ENCODE measurements at regions not wholly inside any gene's neighbourhood (a gene's known extent, or its start where the extent isn't known, plus 50 kb on each side); places are given as distances from the start of the nearest gene placed in this dataset.
A peak's percentile ranks its signal among the peaks of the same experiment; 100 is the strongest.

GRCh38 chr1:191929383-191929782 lies 228.9 kb upstream of the RGS18 start:
- Histone ChIP-seq H3K4me1 (ENCODE audit: control insufficient read depth, extremely low read depth, insufficient read depth, low read length) (no peaks in the 10 kb centered on the region), H3K27me3 (ENCODE audit: control insufficient read depth, insufficient read depth, low read length) (no peaks in the 10 kb centered on the region), H3K36me3 (ENCODE audit: control insufficient read depth, insufficient read depth, low read length) (no peaks in the 10 kb centered on the region), H2AFZ (ENCODE audit: low read length) (no peak overlapping the region), H3K79me2 (ENCODE audit: control insufficient read depth, insufficient read depth, low read length) (no peaks in the 10 kb centered on the region), H3K4me3 (replicated peaks in 1 of 4; ENCODE audit: control extremely low read depth in 1 of 4, insufficient read depth in 1 of 4, low read depth in 3 of 4, low read length in 4 of 4) (no peak overlapping the region), H4K20me1 (ENCODE audit: control insufficient read depth, extremely low read depth, insufficient read depth, low read length) (no peaks in the 10 kb centered on the region), H3K4me2 (ENCODE audit: extremely low read depth, insufficient read depth, low read length) (no peak overlapping the region), H3K27ac (ENCODE audit: insufficient read depth, low read length) (no peak overlapping the region), H3K9ac (ENCODE audit: insufficient read depth, low read length) (no peak overlapping the region), H3K9me3 (ENCODE audit: control insufficient read depth, insufficient read depth, low read depth, low read length) (no peaks in the 10 kb centered on the region)
- no peak for TF ChIP-seq EZH2 (IDR thresholded peaks at IDR 0.05; ENCODE audit: low read length, missing control alignments)
- TF ChIP-seq CTCF (conservative IDR thresholded peaks at IDR 0.05 in 1 of 2, IDR thresholded peaks at IDR 0.05 in 1 of 2; ENCODE audit: low read depth in 1 of 2, low read length in 2 of 2) = no peak
- DNase-seq (ENCODE audit: low read depth in 2 of 2) = no peak

- H3K9ac ChIP-seq (ENCODE audit: insufficient read depth, low read length) = no peak overlapping the region
These were observed 214.6 kb upstream of the RGS18 start for GRCh38 chr1:191943684-191944083.

GRCh38 chr1:191953526-191953925 lies 204.7 kb upstream of the RGS18 start:
- Histone ChIP-seq H3K27me3 (ENCODE audit: control insufficient read depth, insufficient read depth, low read length) (no peaks in the 10 kb centered on the region), H3K9ac (ENCODE audit: insufficient read depth, low read length) (no peak overlapping the region), H3K27ac (ENCODE audit: insufficient read depth, low read length) (no peak overlapping the region), H3K36me3 (ENCODE audit: control insufficient read depth, insufficient read depth, low read length) (no peaks in the 10 kb centered on the region), H3K4me2 (ENCODE audit: extremely low read depth, insufficient read depth, low read length) (no peak overlapping the region), H3K4me1 (ENCODE audit: control insufficient read depth, extremely low read depth, insufficient read depth, low read length) (no peaks in the 10 kb centered on the region), H2AFZ (ENCODE audit: low read length) (no peak overlapping the region), H3K79me2 (ENCODE audit: control insufficient read depth, insufficient read depth, low read length) (no peaks in the 10 kb centered on the region), H3K4me3 (replicated peaks in 1 of 4; ENCODE audit: control extremely low read depth in 1 of 4, insufficient read depth in 1 of 4, low read depth in 3 of 4, low read length in 4 of 4) (no peak overlapping the region), H4K20me1 (ENCODE audit: control insufficient read depth, extremely low read depth, insufficient read depth, low read length) (no peaks in the 10 kb centered on the region), H3K9me3 (ENCODE audit: control insufficient read depth, insufficient read depth, low read depth, low read length) (no peaks in the 10 kb centered on the region)
- DNase-seq (ENCODE audit: low read depth in 2 of 2) = peak in 1 of 2 donors; percentile 47
- no peak for TF ChIP-seq EZH2 (IDR thresholded peaks at IDR 0.05; ENCODE audit: low read length, missing control alignments)
- TF ChIP-seq CTCF (conservative IDR thresholded peaks at IDR 0.05 in 1 of 2, IDR thresholded peaks at IDR 0.05 in 1 of 2; ENCODE audit: low read depth in 1 of 2, low read length in 2 of 2) = no peak

More at GRCh38 chr1:191943684-191944083, 214.6 kb upstream of the RGS18 start:
- no peaks in the 10 kb centered on the region for H3K27me3 ChIP-seq (ENCODE audit: control insufficient read depth, insufficient read depth, low read length)
- TF ChIP-seq EZH2 (IDR thresholded peaks at IDR 0.05; ENCODE audit: low read length, missing control alignments) = no peak
- no peak for TF ChIP-seq CTCF (conservative IDR thresholded peaks at IDR 0.05 in 1 of 2, IDR thresholded peaks at IDR 0.05 in 1 of 2; ENCODE audit: low read depth in 1 of 2, low read length in 2 of 2)
- H2AFZ ChIP-seq (ENCODE audit: low read length) = no peak overlapping the region
- no peak overlapping the region for H3K4me2 ChIP-seq (ENCODE audit: extremely low read depth, insufficient read depth, low read length)
- DNase-seq (ENCODE audit: low read depth in 2 of 2) = no peak
- no peak overlapping the region for H3K27ac ChIP-seq (ENCODE audit: insufficient read depth, low read length)
- no peaks in the 10 kb centered on the region for H4K20me1 ChIP-seq (ENCODE audit: control insufficient read depth, extremely low read depth, insufficient read depth, low read length)
- no peak overlapping the region for H3K4me3 ChIP-seq (replicated peaks in 1 of 4; ENCODE audit: control extremely low read depth in 1 of 4, insufficient read depth in 1 of 4, low read depth in 3 of 4, low read length in 4 of 4)
- H3K4me1 ChIP-seq (ENCODE audit: control insufficient read depth, extremely low read depth, insufficient read depth, low read length) = no peaks in the 10 kb centered on the region
- no peaks in the 10 kb centered on the region for H3K9me3 ChIP-seq (ENCODE audit: control insufficient read depth, insufficient read depth, low read depth, low read length)
- no peaks in the 10 kb centered on the region for H3K79me2 ChIP-seq (ENCODE audit: control insufficient read depth, insufficient read depth, low read length)
- no peaks in the 10 kb centered on the region for H3K36me3 ChIP-seq (ENCODE audit: control insufficient read depth, insufficient read depth, low read length)

All from fibroblast of lung (primary cell).